Ishikawa (cell line): ENCODE measurements at regions not wholly inside any gene's neighbourhood (a gene's known extent, or its start where the extent isn't known, plus 50 kb on each side); places are given as distances from the start of the nearest gene placed in this dataset.

Source experiments
- CEBPB ChIP-seq: IDR thresholded peaks from 2 replicates; pipeline ENCODE4 v1.6.1; 2012
- FOXM1 ChIP-seq: IDR thresholded peaks from 2 replicates; pipeline ENCODE4 v1.6.1; 2012; ENCODE audit warnings: low read depth, borderline replicate concordance
- NFIC ChIP-seq: IDR thresholded peaks from 2 replicates; pipeline ENCODE4 v1.6.1; 2012
- RAD21 ChIP-seq: IDR thresholded peaks from 2 replicates; pipeline ENCODE4 v1.6.1; 2012; ENCODE audit warnings: low read depth
- YY1 ChIP-seq: IDR thresholded peaks from 2 replicates; pipeline ENCODE4 v1.6.1; 2012; ENCODE audit warnings: low read depth
- ZBTB7A ChIP-seq: IDR thresholded peaks from 2 replicates; pipeline ENCODE4 v1.6.1; 2012; ENCODE audit warnings: low read depth

GRCh38 chr12:43148691-43149090 lies 403.3 kb downstream of the ADAMTS20 start:
- TF ChIP-seq YY1 (no peak), FOXM1 (no peak), ZBTB7A (no peak), RAD21 (no peak), CEBPB (no peak), NFIC (no peak)
